H1 (cell line): ENCODE measurements at regions not wholly inside any gene's neighbourhood (a gene's known extent, or its start where the extent isn't known, plus 50 kb on each side); places are given as distances from the start of the nearest gene placed in this dataset.

Source experiments
- CTCF ChIA-PET: fragments of 300-600 bp; sonication (Branson Sonifier 250); formaldehyde crosslinking; loops from one replicate; lab custom pipeline; 2021; ENCODE audit not compliant: partially characterized antibody; lab: Charles Lee
- POLR2A ChIA-PET: fragments of 300-600 bp; sonication (Branson Sonifier 250); formaldehyde crosslinking; loops from one replicate; lab custom pipeline; 2021; ENCODE audit warnings: inconsistent platforms; ENCODE audit not compliant: partially characterized antibody; lab: Charles Lee
- DNase-seq, 2 experiments: peaks; one replicate each; pipeline versions ENCODE4 v3.0.0 to v3.0.0-alpha.2; 2010 to 2022; ENCODE audit warnings: low spot score in 2 of 2, low read depth in 1 of 2, mixed read lengths in 1 of 2
- FAIRE-seq: peaks from 2 replicates; lab custom pipeline; 2011; peaks lifted over from hg19 to GRCh38; lab: Jason Lieb, UNC
- H2AFZ ChIP-seq: 2 replicates; pipeline ENCODE4 v1.8.1; 2012; ENCODE audit warnings: low read length, inconsistent platforms
- H2AK5ac ChIP-seq: 2 replicates; pipeline ENCODE4 v1.6.1; 2013; ENCODE audit warnings: low read depth, low read length
- H2BK120ac ChIP-seq: replicated peaks from 2 replicates; pipeline ENCODE3; 2013; ENCODE audit warnings: low read depth, low read length, inconsistent platforms
- H2BK12ac ChIP-seq: 2 replicates; pipeline ENCODE4 v1.6.1; 2013; ENCODE audit warnings: low read depth, low read length
- H2BK15ac ChIP-seq: 2 replicates; pipeline ENCODE4 v1.6.1; 2013; ENCODE audit warnings: low read length
- H2BK20ac ChIP-seq: 2 replicates; pipeline ENCODE4 v1.6.1; 2013; ENCODE audit warnings: low read length
- H2BK5ac ChIP-seq: 2 replicates; pipeline ENCODE4 v1.6.1; 2013; ENCODE audit warnings: low read depth, low read length
- H3K14ac ChIP-seq: 2 replicates; pipeline ENCODE4 v1.6.1; 2013; ENCODE audit warnings: inconsistent platforms; ENCODE audit not compliant: insufficient read length
- H3K18ac ChIP-seq: 2 replicates; pipeline ENCODE4 v1.6.1; 2013; ENCODE audit warnings: low read length; ENCODE audit errors: extremely low read depth
- H3K23ac ChIP-seq: 2 replicates; pipeline ENCODE4 v1.6.1; 2013; ENCODE audit warnings: inconsistent platforms; ENCODE audit not compliant: insufficient read length
- H3K23me2 ChIP-seq: 2 replicates; pipeline ENCODE4 v1.6.1; 2013; ENCODE audit warnings: low read depth, low read length
- H3K27ac ChIP-seq: 2 replicates; pipeline ENCODE4 v1.6.1; 2011; ENCODE audit warnings: low read depth, low read length, inconsistent platforms
- H3K27me3 ChIP-seq, 4 experiments: replicated peaks in 1 of 4; 1 replicate in 1 of 4; 2 replicates in 3 of 4; pipeline versions ENCODE4 v1.6.1 to v1.8.1; 2011 to 2013; ENCODE audit warnings: low read length in 3 of 4, mild to moderate bottlenecking in 3 of 4, inconsistent platforms in 2 of 4, mixed read lengths in 2 of 4, moderate library complexity in 1 of 4; ENCODE audit not compliant: control insufficient read depth in 3 of 4, insufficient read depth in 3 of 4; ENCODE audit errors: extremely low read depth in 1 of 4
- H3K36me3 ChIP-seq, 4 experiments: 2 replicates each; pipeline versions ENCODE4 v1.6.1 to v1.8.1; 2011 to 2013; ENCODE audit warnings: mild to moderate bottlenecking in 4 of 4, low read length in 3 of 4, moderate library complexity in 2 of 4, control low read depth in 1 of 4, inconsistent platforms in 1 of 4; ENCODE audit not compliant: insufficient read depth in 4 of 4, control insufficient read depth in 2 of 4
- H3K4ac ChIP-seq: replicated peaks from 2 replicates; pipeline ENCODE3; 2013; ENCODE audit warnings: low read length, low read depth, mixed read lengths, inconsistent platforms; ENCODE audit not compliant: insufficient read length
- H3K4me1 ChIP-seq, 4 experiments: replicated peaks in 1 of 4; 1 replicate in 1 of 4; 2 replicates in 3 of 4; pipeline versions ENCODE4 v1.6.1 to v1.8.1; 2011 to 2013; ENCODE audit warnings: low read length in 3 of 4, inconsistent platforms in 2 of 4, mixed read lengths in 1 of 4; ENCODE audit not compliant: insufficient read depth in 4 of 4, control insufficient read depth in 3 of 4
- H3K4me2 ChIP-seq, 2 experiments: 2 replicates each; pipeline versions ENCODE4 v1.6.1 to v1.8.1; 2011 to 2013; ENCODE audit warnings: low read depth in 2 of 2, low read length in 2 of 2, control low read depth in 1 of 2, inconsistent platforms in 1 of 2, mild to moderate bottlenecking in 1 of 2; ENCODE audit not compliant: insufficient read depth in 1 of 2
- H3K4me3 ChIP-seq, 4 experiments: fragments of 200-600, 300-600 bp in 1 of 4; sonication (generic), shearing (Covaris generic), sonication (Bioruptor Twin) in 1 of 4; 2 replicates each; pipeline versions ENCODE4 v1.5.1 to v1.8.1; 2011 to 2016; ENCODE audit warnings: low read length in 4 of 4, low read depth in 3 of 4, control low read depth in 2 of 4, inconsistent platforms in 2 of 4, mild to moderate bottlenecking in 2 of 4, mixed read lengths in 1 of 4, moderate library complexity in 1 of 4; ENCODE audit not compliant: insufficient read depth in 2 of 4; ENCODE audit errors: extremely low read depth in 1 of 4
- H3K56ac ChIP-seq: replicated peaks from 2 replicates; pipeline ENCODE3; 2013; ENCODE audit warnings: low read depth, mild to moderate bottlenecking, mixed read lengths, low read length, inconsistent platforms; ENCODE audit not compliant: insufficient read length
- H3K79me1 ChIP-seq: 2 replicates; pipeline ENCODE4 v1.6.1; 2013; ENCODE audit warnings: low read depth, low read length, control low read depth
- H3K79me2 ChIP-seq, 2 experiments: 2 replicates each; pipeline versions ENCODE4 v1.6.1 to v1.8.1; 2012 to 2013; ENCODE audit warnings: low read length in 2 of 2, mild to moderate bottlenecking in 2 of 2, inconsistent platforms in 1 of 2; ENCODE audit not compliant: insufficient read depth in 2 of 2, control insufficient read depth in 1 of 2
- H3K9ac ChIP-seq, 4 experiments: replicated peaks in 1 of 4; 1 replicate in 1 of 4; 2 replicates in 3 of 4; pipeline versions ENCODE4 v1.6.1 to v1.8.1; 2011 to 2013; ENCODE audit warnings: low read depth in 3 of 4, low read length in 3 of 4, control low read depth in 2 of 4, mild to moderate bottlenecking in 2 of 4, moderate library complexity in 2 of 4, inconsistent platforms in 1 of 4; ENCODE audit errors: extremely low read depth in 1 of 4
- H3K9me3 ChIP-seq, 2 experiments: 2 replicates each; pipeline versions ENCODE4 v1.6.1 to v1.8.1; 2012 to 2013; ENCODE audit warnings: mild to moderate bottlenecking in 2 of 2, moderate library complexity in 2 of 2, control low read depth in 1 of 2, inconsistent platforms in 1 of 2, low read depth in 1 of 2, low read length in 1 of 2, mixed read lengths in 1 of 2; ENCODE audit not compliant: insufficient read depth in 2 of 2
- H4K20me1 ChIP-seq, 2 experiments: replicated peaks in 1 of 2; 2 replicates each; pipeline versions ENCODE3 to v1.8.1; 2011 to 2013; ENCODE audit warnings: inconsistent platforms in 2 of 2, low read length in 2 of 2, mild to moderate bottlenecking in 1 of 2; ENCODE audit not compliant: insufficient read depth in 2 of 2, control insufficient read depth in 1 of 2
- H4K5ac ChIP-seq: 2 replicates; pipeline ENCODE4 v1.6.1; 2013; ENCODE audit warnings: low read length, low read depth, mixed read lengths, inconsistent platforms; ENCODE audit not compliant: insufficient read length
- H4K8ac ChIP-seq: 2 replicates; pipeline ENCODE4 v1.8.0; 2013; ENCODE audit warnings: mild to moderate bottlenecking, moderate library complexity, low read length, inconsistent platforms; ENCODE audit not compliant: insufficient read depth; ENCODE audit errors: extremely low read depth
- H4K91ac ChIP-seq: replicated peaks from 2 replicates; pipeline ENCODE3; 2013; ENCODE audit warnings: low read length, mixed read lengths, inconsistent platforms; ENCODE audit not compliant: insufficient read length
- TCF12 ChIP-seq: IDR thresholded peaks from 2 replicates; pipeline ENCODE4 v1.6.1; 2011; ENCODE audit warnings: low read depth, mild to moderate bottlenecking, low read length
- ZNF274 ChIP-seq: IDR thresholded peaks from 2 replicates; pipeline ENCODE4 v1.7.0; 2012; ENCODE audit warnings: low read length, borderline replicate concordance; ENCODE audit errors: extremely low read depth
- WGBS, 2 experiments: shearing (Covaris generic) in 1 of 2; methylation state at CpG; one replicate each; pipeline versions ENCODE4 v1.1.6 to v1.1.7; 2013 to 2015; ENCODE audit warnings: low lambda C conversion rate in 2 of 2, mixed read lengths in 2 of 2, inconsistent platforms in 1 of 2, low coverage in 1 of 2, missing lambda C conversion rate in 1 of 2; ENCODE audit not compliant: insufficient replicate concordance in 2 of 2, insufficient coverage in 1 of 2, insufficient read length in 1 of 2; ENCODE audit errors: extremely low coverage in 1 of 2, missing lambda C conversion rate in 1 of 2; 5-methylcytosine and 5-hydroxymethylcytosine counted together

GRCh38 chr13:72194523-72194922 lies 327.5 kb upstream of the DACH1 start:
- Histone ChIP-seq H2BK120ac (no peak overlapping the region), H3K4me1 (no peaks in the 10 kb centered on the region), H4K8ac (no peak overlapping the region), H3K23ac (no peak overlapping the region), H2BK12ac (no peak overlapping the region), H3K23me2 (no peaks in the 10 kb centered on the region), H3K9me3 (no peaks in the 10 kb centered on the region), H2BK20ac (no peak overlapping the region), H2BK15ac (no peak overlapping the region), H2BK5ac (no peak overlapping the region), H4K91ac (no peak overlapping the region), H3K27me3 (no peaks in the 10 kb centered on the region), H3K14ac (no peak overlapping the region), H3K27ac (no peak overlapping the region), H4K5ac (no peak overlapping the region), H3K9ac (no peak overlapping the region), H3K79me2 (no peaks in the 10 kb centered on the region), H3K36me3 (no peaks in the 10 kb centered on the region), H3K18ac (no peak overlapping the region), H2AK5ac (no peak overlapping the region), H3K4ac (no peak overlapping the region), H3K56ac (no peak overlapping the region), H3K79me1 (no peaks in the 10 kb centered on the region), H4K20me1 (no peaks in the 10 kb centered on the region), H2AFZ (peak overlapping the region; percentile 63; the same call in 1 of the 2 replicates), H3K4me3 (no peak overlapping the region), H3K4me2 (no peak overlapping the region)
- WGBS, 2 experiments = 92% methylated on average over 6 of the region's 6 CpGs; no CpG with 5 or more reads in 1 of the 2 experiments
- ChIA-PET CTCF (interaction anchor here (1.4 kb wide), 1 partner anchor 13 kb away, joined by 5 read pairs; no protein-coding TSS in a partner anchor), POLR2A (no interaction called here)
- TF ChIP-seq ZNF274 = no peak
- no peak for TF ChIP-seq TCF12
- FAIRE-seq = no peak
- no peak for DNase-seq
